ENCODE measurements at regions not wholly inside any gene's neighbourhood (a gene's known extent, or its start where the extent isn't known, plus 50 kb on each side); places are given as distances from the start of the nearest gene placed in this dataset.

DNA sequence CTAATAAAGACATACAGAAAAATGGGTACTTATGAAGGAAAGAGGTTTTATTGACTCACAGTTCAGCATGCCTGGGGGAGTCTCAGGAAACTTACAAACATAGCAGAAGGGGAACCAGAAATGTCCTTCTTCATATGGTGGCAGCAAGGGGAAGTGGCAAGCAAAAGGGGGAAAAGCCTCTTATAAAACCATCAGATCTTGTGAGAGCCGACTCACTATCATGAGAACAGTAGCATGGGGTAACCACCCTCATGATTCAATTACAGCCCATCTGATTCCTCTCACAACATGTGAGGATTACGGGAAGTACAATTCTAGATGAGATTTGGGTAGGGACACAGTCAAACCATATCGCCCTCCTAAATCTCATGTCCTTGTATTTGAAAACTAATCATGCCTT lies 1305.4 kb upstream of the SORCS1 start:
- POLR2A ChIA-PET: no interaction called here
- DNase-seq (ENCODE audit: extremely low spot score): no peak
- CTCF ChIA-PET: no interaction called here
- TF ChIP-seq SUZ12 (IDR thresholded peaks at IDR 0.05): no peak
- no peak for TF ChIP-seq CTBP1 (IDR thresholded peaks at IDR 0.05; ENCODE audit: borderline replicate concordance)
- TF ChIP-seq ARNT (IDR thresholded peaks at IDR 0.05): no peak
- no peak for TF ChIP-seq ZNF384 (IDR thresholded peaks at IDR 0.05)
- TF ChIP-seq, protein P1, sequence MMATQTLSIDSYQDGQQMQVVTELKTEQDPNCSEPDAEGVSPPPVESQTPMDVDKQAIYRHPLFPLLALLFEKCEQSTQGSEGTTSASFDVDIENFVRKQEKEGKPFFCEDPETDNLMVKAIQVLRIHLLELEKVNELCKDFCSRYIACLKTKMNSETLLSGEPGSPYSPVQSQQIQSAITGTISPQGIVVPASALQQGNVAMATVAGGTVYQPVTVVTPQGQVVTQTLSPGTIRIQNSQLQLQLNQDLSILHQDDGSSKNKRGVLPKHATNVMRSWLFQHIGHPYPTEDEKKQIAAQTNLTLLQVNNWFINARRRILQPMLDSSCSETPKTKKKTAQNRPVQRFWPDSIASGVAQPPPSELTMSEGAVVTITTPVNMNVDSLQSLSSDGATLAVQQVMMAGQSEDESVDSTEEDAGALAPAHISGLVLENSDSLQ (IDR thresholded peaks at IDR 0.05): no peak
- TF ChIP-seq HDGF (IDR thresholded peaks at IDR 0.05; ENCODE audit: borderline replicate concordance): no peak
- no peak for TF ChIP-seq FOXA1 (IDR thresholded peaks at IDR 0.05)
- TF ChIP-seq ELF4 (IDR thresholded peaks at IDR 0.05): no peak
- no peak for TF ChIP-seq SP1 (IDR thresholded peaks at IDR 0.05)
- TF ChIP-seq LEF1 (IDR thresholded peaks at IDR 0.05; ENCODE audit: borderline replicate concordance): no peak
- no peak for TF ChIP-seq L3MBTL2 (conservative IDR thresholded peaks at IDR 0.05)
- no peak for TF ChIP-seq BHLHE40 (IDR thresholded peaks at IDR 0.05; ENCODE audit: borderline replicate concordance)
- TF ChIP-seq TARDBP (IDR thresholded peaks at IDR 0.05): no peak
- TF ChIP-seq FOXK2 (IDR thresholded peaks at IDR 0.05): no peak
- TF ChIP-seq FOXM1 (IDR thresholded peaks at IDR 0.05; ENCODE audit: borderline replicate concordance): no peak
- no peak for TF ChIP-seq NFRKB (IDR thresholded peaks at IDR 0.05)

DNA sequence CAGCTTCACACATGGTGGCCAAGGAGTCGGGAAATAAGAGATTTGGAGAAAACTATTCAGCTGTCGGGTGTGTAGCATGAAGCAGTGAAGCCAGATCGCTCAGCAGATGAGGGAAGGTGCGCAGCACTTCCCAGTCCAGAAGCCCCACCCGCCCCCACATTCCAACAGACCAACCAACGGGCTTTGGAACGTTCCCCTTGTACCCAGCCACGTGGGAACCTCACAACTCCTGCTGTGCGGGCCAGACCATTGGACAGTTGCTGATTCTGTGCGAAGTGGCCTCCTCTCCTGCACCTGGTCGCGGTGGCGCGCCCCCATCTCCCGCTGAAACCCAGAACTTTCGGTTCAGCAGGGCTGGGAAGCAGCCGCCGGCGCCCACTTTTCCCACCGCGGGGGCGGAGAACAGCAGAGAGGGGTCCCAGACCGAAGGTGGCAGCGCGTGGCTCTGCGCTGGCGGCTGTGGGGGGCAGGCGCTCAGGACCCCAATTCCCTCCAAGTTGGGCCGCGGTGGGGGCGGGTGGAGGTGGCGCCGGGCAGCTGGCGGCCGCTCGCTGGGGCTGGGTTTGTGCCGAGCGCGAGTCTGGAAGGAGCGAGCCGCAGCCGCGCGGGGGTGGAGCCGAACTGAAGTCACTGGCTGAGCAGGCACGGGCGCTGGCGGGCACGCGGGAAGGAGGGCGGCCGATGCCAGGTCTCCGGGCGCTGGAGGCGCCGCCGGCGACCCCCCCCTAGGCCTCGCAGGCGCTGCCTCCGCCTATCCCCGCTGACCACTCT lies 1301.5 kb upstream of the SORCS1 start:
- ChIA-PET CTCF (no interaction called here), POLR2A (no interaction called here)
- DNase-seq (ENCODE audit: extremely low spot score): no peak
- no peak for TF ChIP-seq CTBP1 (IDR thresholded peaks at IDR 0.05; ENCODE audit: borderline replicate concordance)
- TF ChIP-seq BHLHE40 (IDR thresholded peaks at IDR 0.05; ENCODE audit: borderline replicate concordance): no peak
- TF ChIP-seq ELF4 (IDR thresholded peaks at IDR 0.05): no peak
- TF ChIP-seq FOXK2 (IDR thresholded peaks at IDR 0.05): no peak
- no peak for TF ChIP-seq TARDBP (IDR thresholded peaks at IDR 0.05)
- TF ChIP-seq HDGF (IDR thresholded peaks at IDR 0.05; ENCODE audit: borderline replicate concordance): no peak
- no peak for TF ChIP-seq ZNF384 (IDR thresholded peaks at IDR 0.05)
- no peak for TF ChIP-seq SUZ12 (IDR thresholded peaks at IDR 0.05)
- TF ChIP-seq, protein P1 (IDR thresholded peaks at IDR 0.05): no peak
- no peak for TF ChIP-seq SP1 (IDR thresholded peaks at IDR 0.05)
- TF ChIP-seq FOXA1 (IDR thresholded peaks at IDR 0.05): no peak
- TF ChIP-seq NFRKB (IDR thresholded peaks at IDR 0.05): no peak

DNA sequence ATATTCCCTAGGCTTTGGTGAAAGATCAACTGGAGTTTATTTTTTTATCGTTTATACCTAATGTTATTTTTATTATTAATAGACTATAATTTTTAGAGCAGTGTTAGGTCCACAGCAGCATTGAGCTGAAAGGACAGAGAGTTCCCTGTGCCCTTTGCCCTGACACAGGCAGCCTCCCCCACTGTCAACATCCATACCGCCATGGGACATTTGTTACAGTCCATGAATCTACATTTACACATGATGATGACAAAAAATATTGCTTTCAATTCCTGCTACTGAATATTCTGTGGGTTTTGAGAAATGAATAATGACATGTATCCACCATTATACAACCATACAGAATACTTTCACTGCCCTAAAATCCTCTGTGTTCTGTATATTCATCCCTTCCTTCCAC lies 1297.5 kb upstream of the SORCS1 start:
- TF ChIP-seq FOXA1 (IDR thresholded peaks at IDR 0.05): no peak
- TF ChIP-seq ZNF384 (IDR thresholded peaks at IDR 0.05): no peak
- TF ChIP-seq HDGF (IDR thresholded peaks at IDR 0.05; ENCODE audit: borderline replicate concordance): no peak
- TF ChIP-seq NFRKB (IDR thresholded peaks at IDR 0.05): no peak
- no peak for TF ChIP-seq ARNT (IDR thresholded peaks at IDR 0.05)
- TF ChIP-seq TARDBP (IDR thresholded peaks at IDR 0.05): no peak
- TF ChIP-seq LEF1 (IDR thresholded peaks at IDR 0.05; ENCODE audit: borderline replicate concordance): no peak
- no peak for TF ChIP-seq FOXM1 (IDR thresholded peaks at IDR 0.05; ENCODE audit: borderline replicate concordance)
- ChIA-PET CTCF (no interaction called here), POLR2A (no interaction called here)
- DNase-seq (ENCODE audit: extremely low spot score): no peak

DNA sequence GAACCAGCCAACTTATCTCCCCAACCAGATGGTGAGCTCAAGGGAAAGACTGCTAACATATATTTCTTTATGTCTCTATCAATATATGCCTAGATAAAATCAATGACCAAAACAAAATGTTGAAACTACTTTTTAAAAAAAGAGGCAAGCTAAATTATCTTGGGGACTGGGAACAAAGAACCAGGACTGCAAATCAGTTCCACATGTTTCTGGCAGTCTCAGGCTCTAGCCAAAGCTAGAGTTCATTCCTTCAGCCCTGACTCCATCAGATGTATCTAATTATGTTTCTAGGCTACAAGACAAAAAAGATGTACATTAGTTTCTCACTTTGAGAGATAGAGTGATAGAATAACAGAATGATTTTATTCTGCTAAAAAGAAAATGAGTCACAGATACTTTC lies 1290.3 kb upstream of the SORCS1 start:
- TF ChIP-seq FOXK2 (IDR thresholded peaks at IDR 0.05): no peak
- ChIA-PET CTCF (no interaction called here), POLR2A (no interaction called here)
- no peak for DNase-seq (ENCODE audit: extremely low spot score)

DNA sequence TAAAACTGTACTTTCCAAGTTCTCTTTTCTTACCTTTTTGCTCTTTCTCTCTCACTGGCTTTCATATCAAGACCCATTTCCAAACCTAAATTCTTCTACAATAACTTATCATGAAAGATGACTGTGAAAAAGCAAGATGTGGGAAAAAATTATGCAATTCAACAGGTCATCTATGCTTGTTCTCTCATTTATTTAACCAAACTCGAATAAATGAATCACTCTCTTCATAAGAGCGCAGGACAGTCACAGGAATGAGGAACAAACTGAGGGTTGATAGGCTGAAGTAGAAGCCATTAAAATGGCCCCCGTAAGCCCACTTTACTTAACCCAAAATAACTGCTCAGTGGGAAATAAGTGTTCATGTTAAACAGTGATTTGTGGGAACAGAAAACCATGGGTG lies 1289.7 kb upstream of the SORCS1 start:
- DNase-seq (ENCODE audit: extremely low spot score): no peak
- POLR2A ChIA-PET: no interaction called here
- TF ChIP-seq FOXA1 (IDR thresholded peaks at IDR 0.05) (no peak), L3MBTL2 (conservative IDR thresholded peaks at IDR 0.05) (no peak), ZNF384 (IDR thresholded peaks at IDR 0.05) (no peak), TARDBP (IDR thresholded peaks at IDR 0.05) (no peak), FOXK2 (IDR thresholded peaks at IDR 0.05) (no peak), SP1 (IDR thresholded peaks at IDR 0.05) (no peak), ELF4 (IDR thresholded peaks at IDR 0.05) (no peak), BHLHE40 (IDR thresholded peaks at IDR 0.05; ENCODE audit: borderline replicate concordance) (no peak), NFRKB (IDR thresholded peaks at IDR 0.05) (no peak), CTBP1 (IDR thresholded peaks at IDR 0.05; ENCODE audit: borderline replicate concordance) (no peak), ARNT (IDR thresholded peaks at IDR 0.05) (no peak), FOXM1 (IDR thresholded peaks at IDR 0.05; ENCODE audit: borderline replicate concordance) (no peak)
- TF ChIP-seq, protein P1 (IDR thresholded peaks at IDR 0.05): no peak
- CTCF ChIA-PET: no interaction called here

DNA sequence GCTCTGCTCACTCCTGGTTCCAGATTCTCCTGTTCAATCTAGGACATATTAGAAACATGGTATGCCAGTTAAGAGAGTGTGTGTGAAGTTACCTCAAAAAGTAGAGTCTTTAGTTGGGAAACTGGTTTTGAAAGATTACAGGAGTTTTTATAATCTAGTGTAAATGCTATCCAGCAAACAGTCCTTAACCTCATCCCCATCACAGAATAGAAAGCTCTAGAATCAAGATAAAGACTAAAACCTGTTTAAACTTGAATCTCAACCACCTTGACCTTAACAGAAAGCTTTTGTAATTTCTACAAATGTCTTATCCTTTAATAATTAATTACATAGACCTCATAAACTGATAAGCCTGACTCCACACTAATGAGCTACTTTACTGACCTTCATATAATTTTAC lies 1288.7 kb upstream of the SORCS1 start:
- POLR2A ChIA-PET: no interaction called here
- CTCF ChIA-PET: no interaction called here
- TF ChIP-seq FOXM1 (IDR thresholded peaks at IDR 0.05; ENCODE audit: borderline replicate concordance) (no peak), NFRKB (IDR thresholded peaks at IDR 0.05) (no peak), HDGF (IDR thresholded peaks at IDR 0.05; ENCODE audit: borderline replicate concordance) (no peak), CTBP1 (IDR thresholded peaks at IDR 0.05; ENCODE audit: borderline replicate concordance) (no peak), BHLHE40 (IDR thresholded peaks at IDR 0.05; ENCODE audit: borderline replicate concordance) (no peak), ZNF384 (IDR thresholded peaks at IDR 0.05) (no peak), FOXK2 (IDR thresholded peaks at IDR 0.05) (no peak), ELF4 (IDR thresholded peaks at IDR 0.05) (no peak), SUZ12 (IDR thresholded peaks at IDR 0.05) (no peak), LEF1 (IDR thresholded peaks at IDR 0.05; ENCODE audit: borderline replicate concordance) (no peak), FOXA1 (IDR thresholded peaks at IDR 0.05) (no peak), L3MBTL2 (conservative IDR thresholded peaks at IDR 0.05) (no peak), TARDBP (IDR thresholded peaks at IDR 0.05) (no peak), ARNT (IDR thresholded peaks at IDR 0.05) (no peak), SP1 (IDR thresholded peaks at IDR 0.05) (no peak)
- TF ChIP-seq, protein P1 (IDR thresholded peaks at IDR 0.05): no peak
- DNase-seq (ENCODE audit: extremely low spot score): no peak

All from HEK293T (cell line).